Ishikawa (cell line): ENCODE measurements at regions not wholly inside any gene's neighbourhood (a gene's known extent, or its start where the extent isn't known, plus 50 kb on each side); places are given as distances from the start of the nearest gene placed in this dataset.

Experiments used
- CEBPB ChIP-seq: IDR thresholded peaks from 2 replicates; pipeline ENCODE4 v1.6.1; 2012
- EGR1 ChIP-seq: IDR thresholded peaks from 2 replicates; pipeline ENCODE4 v1.6.1; 2012
- EP300 ChIP-seq: IDR thresholded peaks from 2 replicates; pipeline ENCODE4 v1.6.1; 2012; ENCODE audit warnings: borderline replicate concordance
- FOXM1 ChIP-seq: IDR thresholded peaks from 2 replicates; pipeline ENCODE4 v1.6.1; 2012; ENCODE audit warnings: low read depth, borderline replicate concordance
- NFIC ChIP-seq: IDR thresholded peaks from 2 replicates; pipeline ENCODE4 v1.6.1; 2012
- TAF1 ChIP-seq: IDR thresholded peaks from 2 replicates; pipeline ENCODE4 v1.6.1; 2012; ENCODE audit warnings: low read depth, mild to moderate bottlenecking
- TEAD4 ChIP-seq: IDR thresholded peaks from 2 replicates; pipeline ENCODE4 v1.6.1; 2012
- YY1 ChIP-seq: IDR thresholded peaks from 2 replicates; pipeline ENCODE4 v1.6.1; 2012; ENCODE audit warnings: low read depth
- ZBTB7A ChIP-seq: IDR thresholded peaks from 2 replicates; pipeline ENCODE4 v1.6.1; 2012; ENCODE audit warnings: low read depth
- TF ChIP-seq, protein P1 (sequence below): IDR thresholded peaks from 2 replicates; pipeline ENCODE4 v1.6.1; 2012; ENCODE audit warnings: low read depth, mild to moderate bottlenecking
- TF ChIP-seq, protein P2 (sequence below): IDR thresholded peaks from 2 replicates; pipeline ENCODE4 v1.6.1; 2012
- TF ChIP-seq, protein P3 (sequence below): IDR thresholded peaks from 2 replicates; pipeline ENCODE4 v1.6.1; 2012

DNA sequence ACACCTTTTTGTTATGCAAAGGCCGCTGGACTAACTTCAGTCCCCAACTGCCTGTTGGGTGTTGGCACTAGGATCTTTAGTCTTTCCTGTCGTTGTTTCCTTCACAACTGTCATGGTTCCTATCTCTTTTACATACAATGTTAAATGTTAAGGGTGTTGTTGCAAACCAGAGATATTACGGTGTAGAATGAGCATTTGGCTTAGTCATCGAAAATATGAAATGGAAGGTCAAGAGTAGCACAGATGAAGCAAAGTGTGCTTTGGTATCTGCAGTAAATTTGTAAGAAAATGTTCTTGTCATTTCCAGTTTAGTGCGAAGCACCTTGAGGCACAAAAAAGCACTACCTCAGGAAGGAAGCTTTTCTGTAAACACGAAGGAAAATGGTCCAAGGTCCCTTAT, 751.3 kb upstream of the LRFN5 start:
- TF ChIP-seq FOXM1 = no peak
- no peak for TF ChIP-seq EP300
- no peak for TF ChIP-seq TAF1
- TF ChIP-seq NFIC = no peak
- no peak for TF ChIP-seq EGR1
- TF ChIP-seq CEBPB = no peak
- TF ChIP-seq, protein P1, sequence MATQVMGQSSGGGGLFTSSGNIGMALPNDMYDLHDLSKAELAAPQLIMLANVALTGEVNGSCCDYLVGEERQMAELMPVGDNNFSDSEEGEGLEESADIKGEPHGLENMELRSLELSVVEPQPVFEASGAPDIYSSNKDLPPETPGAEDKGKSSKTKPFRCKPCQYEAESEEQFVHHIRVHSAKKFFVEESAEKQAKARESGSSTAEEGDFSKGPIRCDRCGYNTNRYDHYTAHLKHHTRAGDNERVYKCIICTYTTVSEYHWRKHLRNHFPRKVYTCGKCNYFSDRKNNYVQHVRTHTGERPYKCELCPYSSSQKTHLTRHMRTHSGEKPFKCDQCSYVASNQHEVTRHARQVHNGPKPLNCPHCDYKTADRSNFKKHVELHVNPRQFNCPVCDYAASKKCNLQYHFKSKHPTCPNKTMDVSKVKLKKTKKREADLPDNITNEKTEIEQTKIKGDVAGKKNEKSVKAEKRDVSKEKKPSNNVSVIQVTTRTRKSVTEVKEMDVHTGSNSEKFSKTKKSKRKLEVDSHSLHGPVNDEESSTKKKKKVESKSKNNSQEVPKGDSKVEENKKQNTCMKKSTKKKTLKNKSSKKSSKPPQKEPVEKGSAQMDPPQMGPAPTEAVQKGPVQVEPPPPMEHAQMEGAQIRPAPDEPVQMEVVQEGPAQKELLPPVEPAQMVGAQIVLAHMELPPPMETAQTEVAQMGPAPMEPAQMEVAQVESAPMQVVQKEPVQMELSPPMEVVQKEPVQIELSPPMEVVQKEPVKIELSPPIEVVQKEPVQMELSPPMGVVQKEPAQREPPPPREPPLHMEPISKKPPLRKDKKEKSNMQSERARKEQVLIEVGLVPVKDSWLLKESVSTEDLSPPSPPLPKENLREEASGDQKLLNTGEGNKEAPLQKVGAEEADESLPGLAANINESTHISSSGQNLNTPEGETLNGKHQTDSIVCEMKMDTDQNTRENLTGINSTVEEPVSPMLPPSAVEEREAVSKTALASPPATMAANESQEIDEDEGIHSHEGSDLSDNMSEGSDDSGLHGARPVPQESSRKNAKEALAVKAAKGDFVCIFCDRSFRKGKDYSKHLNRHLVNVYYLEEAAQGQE = no peak
- TF ChIP-seq YY1 = no peak
- no peak for TF ChIP-seq ZBTB7A
- TF ChIP-seq, protein P2, sequence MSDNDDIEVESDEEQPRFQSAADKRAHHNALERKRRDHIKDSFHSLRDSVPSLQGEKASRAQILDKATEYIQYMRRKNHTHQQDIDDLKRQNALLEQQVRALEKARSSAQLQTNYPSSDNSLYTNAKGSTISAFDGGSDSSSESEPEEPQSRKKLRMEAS = no peak
- TF ChIP-seq TEAD4 = no peak
- TF ChIP-seq, protein P3, sequence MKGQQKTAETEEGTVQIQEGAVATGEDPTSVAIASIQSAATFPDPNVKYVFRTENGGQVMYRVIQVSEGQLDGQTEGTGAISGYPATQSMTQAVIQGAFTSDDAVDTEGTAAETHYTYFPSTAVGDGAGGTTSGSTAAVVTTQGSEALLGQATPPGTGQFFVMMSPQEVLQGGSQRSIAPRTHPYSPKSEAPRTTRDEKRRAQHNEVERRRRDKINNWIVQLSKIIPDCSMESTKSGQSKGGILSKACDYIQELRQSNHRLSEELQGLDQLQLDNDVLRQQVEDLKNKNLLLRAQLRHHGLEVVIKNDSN = no peak
